ENCODE measurements at regions not wholly inside any gene's neighbourhood (a gene's known extent, or its start where the extent isn't known, plus 50 kb on each side); places are given as distances from the start of the nearest gene placed in this dataset.
"Not testable (repeated sequence)": the region's sequence is repeated elsewhere in the genome, so short reads cannot be mapped to it uniquely, and the experiment has no call there.

DNA sequence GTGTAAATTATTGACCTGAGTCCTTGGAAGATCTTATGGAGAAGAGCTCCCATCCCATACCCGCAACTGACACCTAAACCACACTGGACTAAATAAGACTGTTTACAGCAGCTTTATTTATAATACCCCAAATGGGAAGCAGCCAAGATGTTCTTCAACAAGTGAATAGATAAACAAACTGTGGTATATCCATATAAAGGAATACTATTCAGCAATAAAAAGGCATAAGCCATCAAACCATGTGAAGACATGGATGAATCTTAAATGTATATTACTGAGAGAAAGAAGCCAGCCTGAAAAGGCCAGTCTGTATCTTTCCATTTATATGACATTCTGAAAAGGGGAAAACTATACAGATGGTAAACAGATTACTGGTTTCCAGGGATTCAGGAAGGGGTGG lies 212.7 kb downstream of the TPBG start:
- no peak for DNase-seq (ENCODE audit: low read depth)

DNA sequence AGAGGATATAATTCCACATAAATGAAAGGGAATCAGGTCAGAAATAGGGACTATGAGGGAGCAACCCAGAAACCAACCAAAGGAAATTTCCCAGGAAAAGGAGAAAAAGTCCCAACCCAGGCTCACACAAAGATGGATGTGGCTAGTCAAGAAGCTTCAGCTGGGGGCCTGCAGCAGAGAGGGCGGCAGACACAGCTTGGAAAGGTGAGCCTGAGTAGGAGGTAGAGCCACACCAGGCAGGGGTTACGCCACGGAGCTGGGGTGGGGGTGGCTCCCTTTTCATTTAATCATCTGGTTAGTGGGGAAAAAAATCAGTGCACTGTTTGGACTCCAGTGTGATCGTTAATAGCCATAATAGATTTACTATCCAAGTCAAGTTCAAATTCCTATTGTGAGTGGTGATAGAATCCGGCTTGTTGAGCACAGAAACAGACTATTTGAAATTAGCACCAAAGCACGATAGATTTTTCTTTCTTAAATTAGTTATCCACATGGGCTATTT lies 220.6 kb downstream of the TPBG start:
- no peak for DNase-seq (ENCODE audit: low read depth)

DNA sequence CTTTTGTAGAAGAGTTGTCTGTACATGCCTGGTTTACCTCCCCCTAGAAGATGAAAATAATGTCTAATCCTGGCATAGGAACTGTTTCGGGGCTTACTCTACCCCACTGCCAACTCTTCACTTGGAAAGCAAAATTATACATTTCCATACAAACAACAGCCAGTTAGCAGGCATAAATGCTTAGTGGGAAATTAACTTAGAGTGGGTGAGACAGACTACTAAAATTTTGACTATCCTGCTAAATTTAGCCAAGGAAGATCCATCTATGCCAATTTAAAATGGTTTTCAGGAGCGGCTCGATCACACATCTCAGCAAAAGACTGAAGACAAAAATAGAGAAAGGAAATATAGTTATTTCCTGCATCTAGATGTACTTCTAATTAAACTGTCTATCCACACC lies 221.2 kb downstream of the TPBG start:
- no peak for DNase-seq (ENCODE audit: low read depth)

- DNase-seq (ENCODE audit: low read depth), result no peak
These were observed 224.4 kb downstream of the TPBG start for GRCh38 chr6:82588020-82588419.

GRCh38 chr6:82588859-82589412 lies 225.3 kb downstream of the TPBG start:
- no peak for DNase-seq (ENCODE audit: low read depth)

DNA sequence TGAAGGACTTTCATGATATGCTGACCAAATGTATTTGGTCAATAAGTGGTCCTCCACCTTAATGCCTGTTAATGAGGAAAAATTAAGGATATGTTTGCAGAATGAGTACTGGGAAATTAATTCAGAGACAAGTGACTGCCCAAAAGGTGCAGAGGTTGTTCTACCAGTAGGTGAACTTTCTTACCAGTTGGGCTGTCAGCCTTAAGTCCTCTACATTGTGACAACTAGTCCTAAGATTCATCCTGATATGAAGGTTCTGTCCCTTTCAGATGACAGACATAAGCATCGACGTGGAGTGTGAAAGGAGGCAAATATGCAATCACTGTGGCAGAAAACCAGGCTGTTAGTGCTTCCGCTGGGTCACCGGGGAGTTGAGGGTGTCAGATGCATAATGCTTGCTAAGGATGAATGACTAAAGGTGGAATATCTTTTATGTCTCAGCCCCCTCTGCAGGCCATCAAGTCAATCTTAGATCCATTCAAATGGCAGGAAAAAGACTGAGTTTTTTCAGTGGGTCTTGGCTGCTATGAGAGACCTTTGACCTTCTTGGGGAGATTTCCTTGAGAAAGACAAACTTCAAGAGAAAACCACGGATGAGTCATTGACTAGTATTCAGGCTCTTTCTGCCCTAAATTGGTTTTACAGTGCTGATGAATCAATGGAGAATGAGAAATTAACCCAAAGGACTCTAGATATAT lies 226.0 kb downstream of the TPBG start:
- peak; percentile 91 for DNase-seq (ENCODE audit: low read depth)

DNA sequence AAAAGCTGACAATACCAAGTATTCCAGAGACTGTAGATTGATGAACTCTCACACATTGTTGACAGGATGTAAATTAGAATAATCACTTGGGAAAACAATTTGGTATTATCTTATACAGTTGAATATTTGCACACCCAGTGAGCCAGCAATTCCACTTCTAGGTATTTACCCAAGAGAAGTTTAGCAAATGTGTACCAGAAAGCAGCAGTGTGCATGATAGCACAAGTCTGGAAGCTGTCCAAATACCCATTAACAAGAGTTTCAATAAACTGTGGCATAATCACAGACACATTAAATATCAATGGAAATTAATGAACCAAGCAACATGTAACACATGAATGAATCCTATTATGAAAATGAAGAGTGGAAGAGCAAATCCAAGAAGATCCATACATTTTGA lies 233.6 kb downstream of the TPBG start:
- DNase-seq (ENCODE audit: low read depth), result no peak

DNA sequence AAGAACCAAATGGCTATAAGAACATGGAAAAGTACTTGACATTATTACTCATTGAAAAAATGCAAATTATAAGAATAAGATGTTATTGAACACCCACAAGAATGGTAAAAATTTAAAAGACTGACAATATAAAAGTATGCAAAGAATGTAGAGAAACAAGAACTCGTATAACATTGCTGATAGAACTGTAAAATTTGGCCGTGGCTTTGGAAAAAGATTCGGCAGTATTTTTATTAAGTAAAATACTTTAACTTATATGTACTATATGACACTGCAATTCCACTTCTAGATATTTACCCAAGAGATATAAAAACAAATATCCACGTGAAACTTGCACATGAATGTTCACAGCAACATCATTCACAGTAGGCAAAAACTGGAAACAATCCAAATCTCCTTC lies 239.2 kb downstream of the TPBG start:
- DNase-seq (ENCODE audit: low read depth), result no peak

- no peak for DNase-seq (ENCODE audit: low read depth)
These were observed 240.3 kb downstream of the TPBG start for GRCh38 chr6:82603871-82604270.

DNA sequence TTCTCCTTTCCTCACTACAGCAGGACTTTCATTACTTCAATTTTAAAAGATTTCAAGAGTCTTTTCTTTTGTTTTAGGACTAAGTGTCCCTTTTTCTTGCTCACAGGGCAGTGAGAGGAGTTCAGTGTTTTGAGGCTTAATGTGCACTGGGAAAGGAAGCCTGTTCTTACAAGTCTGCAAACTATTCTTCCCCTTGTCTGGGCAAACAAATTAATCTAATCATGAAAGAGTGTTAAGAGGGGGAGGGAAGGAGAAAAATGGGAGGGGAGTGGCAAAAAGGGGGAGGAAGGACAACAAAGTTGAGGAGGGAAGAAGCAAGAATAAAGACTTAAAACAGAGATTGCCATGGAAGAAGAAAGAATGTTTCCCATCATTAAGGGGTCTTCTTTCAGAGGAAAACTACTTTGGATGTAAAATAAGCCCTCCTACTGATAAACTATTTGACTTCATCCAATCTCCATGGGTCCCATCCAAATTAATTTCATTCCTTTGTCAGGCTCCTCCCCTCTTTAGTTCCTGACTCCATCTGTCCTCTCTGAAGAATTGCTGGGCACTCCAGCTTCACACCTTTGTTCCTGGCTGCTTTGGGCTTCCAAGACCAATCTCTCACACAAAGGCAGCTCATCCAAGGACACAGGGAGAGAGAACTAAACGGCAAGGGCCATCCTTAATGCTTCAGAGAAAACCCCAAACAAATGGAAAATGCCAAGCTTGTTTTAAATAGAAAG lies 244.5 kb downstream of the TPBG start:
- DNase-seq (ENCODE audit: low read depth), result no peak

- DNase-seq (ENCODE audit: low read depth), result no peak
These were observed 245.2 kb downstream of the TPBG start for GRCh38 chr6:82608781-82609180.

DNA sequence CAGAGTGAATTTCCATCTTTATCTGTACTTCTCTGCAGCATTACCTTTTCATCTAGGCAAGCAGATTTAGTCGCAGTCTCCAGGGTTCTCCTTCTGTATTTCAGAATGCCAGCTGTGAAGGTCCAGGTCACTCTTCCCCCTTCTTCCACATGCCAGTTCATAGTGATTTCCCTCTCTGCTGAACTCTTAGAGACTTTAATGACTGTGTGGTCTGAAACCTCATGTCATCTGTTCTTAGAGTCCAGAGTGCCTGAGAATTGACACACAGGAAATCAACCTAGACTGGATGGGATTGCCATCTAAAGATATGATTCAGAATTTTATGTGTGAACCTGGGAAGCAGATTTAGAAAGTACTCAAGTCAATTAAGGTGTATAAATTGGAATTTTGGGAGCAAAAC lies 248.1 kb downstream of the TPBG start:
- DNase-seq (ENCODE audit: low read depth), result peak; percentile 32

DNA sequence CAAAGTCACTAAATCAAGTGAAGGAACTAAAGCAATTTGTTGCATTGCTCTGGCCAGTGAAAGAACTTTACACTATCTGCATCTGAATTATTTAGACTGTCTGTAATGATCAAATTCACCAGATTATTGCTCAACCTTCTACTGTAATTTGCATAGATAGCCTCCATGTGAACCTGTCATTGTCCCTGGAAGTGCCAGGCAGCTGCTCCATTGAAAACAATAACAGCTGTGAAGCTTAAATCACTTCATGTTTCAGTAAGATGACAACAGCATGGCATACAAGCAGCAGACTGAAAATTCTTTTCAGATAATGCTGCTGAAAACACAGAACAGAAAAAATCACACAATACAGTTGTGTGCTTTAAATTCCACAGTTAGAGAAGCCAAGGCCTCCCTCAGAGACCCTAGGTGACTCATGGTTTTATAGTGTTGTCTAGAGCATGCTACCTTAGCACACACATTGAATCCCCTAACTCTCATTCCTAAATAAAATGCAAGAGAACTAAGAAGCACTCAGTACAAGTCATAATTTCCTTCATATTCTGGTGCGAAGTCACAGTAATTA lies 248.9 kb downstream of the TPBG start:
- peak; percentile 63 for DNase-seq (ENCODE audit: low read depth)

- no peak for DNase-seq (ENCODE audit: low read depth)
These were observed 250.9 kb downstream of the TPBG start for GRCh38 chr6:82614518-82614917.

DNA sequence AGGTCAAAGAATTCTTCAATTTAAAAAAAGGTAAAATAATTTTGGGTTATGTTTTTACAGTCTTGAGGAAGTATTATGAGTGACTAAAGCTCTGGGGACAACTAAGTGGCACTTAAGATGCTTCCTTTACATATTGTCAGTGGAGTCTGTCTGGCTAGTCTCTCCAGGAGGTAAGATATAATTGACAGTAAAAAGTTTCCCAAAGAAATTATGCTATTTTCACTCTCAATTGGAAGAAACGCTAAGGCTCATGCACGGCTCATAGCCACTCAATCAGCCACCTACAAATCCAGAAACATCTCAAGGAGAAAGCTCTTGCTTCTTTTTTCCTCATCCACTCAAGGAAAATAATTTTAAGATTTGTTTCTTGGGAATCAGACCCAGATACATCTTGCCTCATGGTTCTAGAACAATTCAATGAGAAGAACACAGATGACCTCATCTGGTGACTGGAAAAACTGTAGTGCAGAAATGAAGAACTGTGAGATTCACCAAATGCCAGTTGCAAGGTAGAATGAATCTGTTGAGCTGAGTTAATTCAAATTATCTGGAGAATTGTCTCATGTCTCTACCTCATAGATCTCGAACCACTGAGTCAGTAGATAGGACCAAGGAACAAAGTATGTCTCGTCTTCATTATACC lies 252.9 kb downstream of the TPBG start:
- DNase-seq (ENCODE audit: low read depth), result peak; percentile 5

- DNase-seq (ENCODE audit: low read depth), result no peak
These were observed 254.0 kb downstream of the TPBG start for GRCh38 chr6:82617648-82618047.

DNA sequence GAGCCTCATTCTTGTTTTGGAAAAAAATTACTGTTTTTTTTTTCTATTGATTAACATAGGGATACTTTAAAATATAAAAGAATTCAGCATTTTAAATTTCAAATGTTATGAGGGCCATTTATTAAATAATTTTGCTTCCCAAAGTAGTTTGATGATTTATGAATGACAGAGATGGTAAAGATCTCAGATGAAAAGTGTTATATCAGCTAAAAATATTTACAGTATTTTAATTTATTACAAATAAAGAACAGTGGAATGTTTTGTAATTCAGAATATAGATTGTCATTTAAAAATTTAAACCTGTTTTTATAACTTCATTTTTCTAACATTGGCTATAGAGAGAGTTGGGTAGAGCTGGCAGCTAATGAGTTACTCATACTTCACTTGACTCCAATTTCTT lies 256.0 kb downstream of the TPBG start:
- DNase-seq (ENCODE audit: low read depth), result no peak

DNA sequence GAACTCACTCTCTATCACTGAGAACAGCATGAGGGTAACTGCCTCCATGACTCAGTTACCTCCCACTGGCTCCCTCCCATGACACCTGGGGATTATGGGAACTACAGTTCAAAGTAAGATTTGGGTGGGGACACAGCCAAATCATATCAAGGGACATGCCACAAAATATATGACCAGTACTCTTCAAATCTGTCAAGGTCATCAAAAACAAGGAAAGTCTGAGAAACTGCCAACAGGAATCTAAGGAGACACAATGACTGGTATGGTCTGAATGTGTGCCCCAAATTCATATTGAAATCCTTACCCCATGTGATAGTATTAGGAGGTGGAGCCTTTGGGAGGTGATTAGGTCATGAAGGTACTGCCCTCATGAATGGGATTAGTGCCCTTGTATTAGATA lies 258.8 kb downstream of the TPBG start:
- DNase-seq (ENCODE audit: low read depth), result no peak

DNA sequence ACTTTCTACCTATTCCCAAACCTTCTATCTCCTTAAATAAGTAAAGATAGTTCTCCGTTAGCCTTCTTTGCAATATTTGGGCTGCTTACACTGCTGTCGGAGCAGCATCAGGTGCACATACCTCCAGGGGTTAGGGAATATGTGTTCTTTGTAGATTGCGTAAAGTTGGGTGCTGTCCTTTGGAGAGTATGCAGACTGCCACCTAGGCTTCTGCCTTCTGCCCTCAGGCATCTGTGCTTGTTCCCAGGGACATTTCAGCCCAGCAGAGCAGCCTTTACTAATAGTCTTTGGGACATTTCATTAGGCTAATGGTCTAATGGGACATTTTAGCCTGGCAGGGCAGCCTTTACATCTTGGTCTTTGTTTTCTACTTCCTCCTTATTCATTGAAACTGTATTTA lies 260.6 kb downstream of the TPBG start:
- no peak for DNase-seq (ENCODE audit: low read depth)

DNA sequence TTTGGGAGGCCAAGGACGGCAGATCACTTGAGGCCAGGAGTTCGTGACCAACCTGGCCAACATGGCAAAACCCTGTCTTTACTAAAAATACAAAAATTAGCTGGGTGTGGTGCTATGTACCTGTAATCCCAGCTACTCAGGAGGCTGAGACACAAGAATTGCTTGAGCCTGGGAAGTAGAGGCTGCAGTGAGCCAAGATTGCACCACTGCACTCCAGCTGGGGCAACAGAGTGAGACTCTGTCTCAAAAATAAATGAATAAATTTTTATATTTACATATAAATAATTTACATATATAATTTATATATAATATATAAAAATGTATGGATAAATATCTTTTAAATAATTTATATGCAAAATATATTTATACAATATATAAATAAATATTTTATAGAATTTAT lies 263.3 kb downstream of the TPBG start:
- not testable (repeated sequence) for DNase-seq (ENCODE audit: low read depth)

DNA sequence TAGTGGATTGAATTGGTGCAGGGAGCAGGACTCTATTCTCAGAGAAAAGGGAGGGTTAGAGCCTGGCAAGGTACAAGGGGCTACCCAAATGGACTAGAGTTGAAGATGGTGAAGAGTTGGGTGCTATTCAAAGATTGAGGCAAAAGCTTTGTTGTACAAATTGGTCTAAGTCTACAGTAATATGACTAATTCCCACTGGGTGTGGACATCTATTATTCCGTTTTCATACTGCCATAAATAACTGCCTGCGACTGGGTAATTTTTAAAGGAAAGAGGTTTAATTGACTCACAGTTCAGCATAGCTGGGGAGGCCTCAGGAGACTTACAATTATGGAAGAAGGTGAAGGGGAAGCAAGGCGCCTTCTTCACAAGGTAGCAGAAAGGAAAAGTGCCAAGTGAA lies 266.3 kb downstream of the TPBG start:
- no peak for DNase-seq (ENCODE audit: low read depth)

DNA sequence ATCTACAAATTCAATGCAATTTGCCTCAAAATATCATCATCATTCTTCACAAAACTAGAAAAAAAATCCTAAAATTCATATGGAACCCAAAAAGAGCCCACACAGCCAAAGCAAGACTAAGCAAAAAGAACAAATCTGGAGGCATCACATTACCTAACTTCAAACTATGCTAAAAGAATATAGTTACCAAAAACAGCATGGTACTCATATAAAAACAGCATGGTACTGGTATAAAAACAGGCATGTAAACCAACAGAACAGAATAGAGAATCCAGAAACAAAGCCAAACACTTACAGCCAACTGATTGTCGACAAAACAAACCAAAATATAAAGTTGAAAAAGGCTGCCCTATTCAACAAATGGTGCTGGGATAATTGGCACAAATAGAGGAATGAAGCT lies 278.1 kb downstream of the TPBG start:
- DNase-seq (ENCODE audit: low read depth), result no peak
